ENCODE measurements at regions not wholly inside any gene's neighbourhood (a gene's known extent, or its start where the extent isn't known, plus 50 kb on each side); places are given as distances from the start of the nearest gene placed in this dataset.

GRCh38 chr16:80274576-80275191 is 266.1 kb upstream of the DYNLRB2 start:
- no peak for TF ChIP-seq CTCF (conservative IDR thresholded peaks at IDR 0.05 in 1 of 2, IDR thresholded peaks at IDR 0.05 in 1 of 2; ENCODE audit: extremely low read depth in 1 of 2, insufficient read depth in 1 of 2, low read depth in 1 of 2, low read length in 2 of 2)
- TF ChIP-seq EZH2 (IDR thresholded peaks at IDR 0.05; ENCODE audit: borderline replicate concordance, low read length) = no peak
